GM18517 (cell line): ENCODE measurements at regions not wholly inside any gene's neighbourhood (a gene's known extent, or its start where the extent isn't known, plus 50 kb on each side); places are given as distances from the start of the nearest gene placed in this dataset.

ENCODE experiments used
- ATAC-seq: cut with Tn5 transposase; IDR thresholded peaks from one replicate; pipeline ENCODE4 v1.9.1; 2021; ENCODE audit warnings: mild to moderate bottlenecking, moderate library complexity; ENCODE audit not compliant: unreplicated experiment

DNA sequence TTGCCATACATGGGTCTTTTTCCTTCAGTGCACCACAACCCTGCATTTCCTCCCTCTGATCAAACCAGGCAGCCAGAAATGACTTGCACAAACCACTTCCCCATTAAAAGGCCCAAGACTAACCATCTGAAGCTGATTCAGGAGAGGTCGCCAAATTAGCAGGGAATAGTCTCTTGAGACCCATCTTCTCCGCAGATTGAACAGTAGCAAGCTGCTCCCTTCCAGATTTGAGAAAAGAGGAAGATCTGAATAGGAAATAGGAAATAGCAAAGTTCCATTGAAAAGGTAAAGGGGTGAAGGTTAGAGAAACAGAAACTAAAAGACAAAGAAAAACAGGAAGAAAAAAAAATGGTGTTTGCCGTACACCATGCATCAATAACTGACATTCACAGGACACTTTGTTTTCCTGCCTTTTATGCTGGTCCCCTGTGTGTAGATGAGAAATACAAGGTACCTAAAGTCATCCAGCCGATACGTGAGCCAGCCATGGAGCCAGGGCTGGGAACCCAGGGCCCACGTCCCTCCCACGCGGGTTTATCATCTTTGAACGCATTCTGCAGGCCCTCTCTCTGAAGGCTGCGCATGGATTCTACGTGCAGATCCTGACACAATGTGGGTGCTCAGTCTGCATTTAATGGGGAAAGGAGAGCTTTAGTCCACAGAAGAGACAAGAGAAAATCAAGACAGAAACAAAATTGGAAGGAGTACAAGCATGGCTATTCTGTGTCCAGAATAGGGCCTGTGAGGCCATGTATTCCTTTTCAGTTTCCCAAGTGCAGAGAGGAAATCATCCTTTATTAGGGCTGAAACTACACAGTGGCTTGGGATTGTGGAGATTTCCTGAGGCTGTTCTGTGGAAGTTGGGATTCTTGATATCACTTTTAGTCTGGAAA, 268.4 kb upstream of the NPVF start:
- peak; percentile 89 for ATAC-seq

DNA sequence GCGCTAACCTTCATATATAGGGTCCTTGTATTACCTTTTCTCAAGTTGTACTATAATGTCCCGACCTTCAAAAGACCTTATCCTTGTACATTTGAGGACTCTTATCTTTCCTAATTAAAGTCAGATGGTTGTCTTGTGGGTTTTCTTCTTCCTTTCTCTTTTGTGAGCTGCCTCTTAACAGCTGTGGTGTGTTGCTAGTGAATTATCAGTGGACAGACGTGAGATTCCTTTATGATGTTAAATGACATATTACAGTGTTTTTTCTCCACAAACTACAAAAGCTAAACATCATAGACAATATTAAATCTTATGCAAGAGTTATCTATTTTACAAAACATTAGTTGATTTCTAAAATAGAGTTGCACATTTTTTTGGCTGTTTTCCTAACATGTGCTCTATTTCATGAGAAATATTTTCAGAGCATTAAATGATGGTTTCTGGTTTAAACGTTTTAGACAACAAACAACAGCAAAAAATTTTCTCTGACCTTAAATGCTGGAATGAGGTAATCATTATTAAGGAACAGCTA, 272.2 kb upstream of the NPVF start:
- no peak for ATAC-seq

DNA sequence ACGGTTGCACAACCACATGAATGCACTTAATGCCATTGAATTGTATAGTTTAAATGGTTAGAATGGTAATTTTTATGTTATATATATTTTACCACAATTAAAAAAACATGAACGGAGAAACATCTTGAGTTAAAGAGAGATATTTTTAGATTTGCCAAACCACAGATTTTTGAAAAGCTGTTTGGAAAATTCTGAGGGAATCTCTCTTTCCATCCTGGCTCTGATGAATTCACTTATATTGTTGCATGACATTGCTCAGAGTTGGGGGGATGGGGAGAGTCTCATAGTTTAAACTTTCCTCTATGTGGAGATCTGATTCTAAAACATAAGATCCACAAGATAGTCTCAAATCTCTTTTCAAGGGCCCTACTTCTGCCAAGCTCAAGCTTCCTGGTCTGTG, 275.0 kb upstream of the NPVF start:
- ATAC-seq = no peak

DNA sequence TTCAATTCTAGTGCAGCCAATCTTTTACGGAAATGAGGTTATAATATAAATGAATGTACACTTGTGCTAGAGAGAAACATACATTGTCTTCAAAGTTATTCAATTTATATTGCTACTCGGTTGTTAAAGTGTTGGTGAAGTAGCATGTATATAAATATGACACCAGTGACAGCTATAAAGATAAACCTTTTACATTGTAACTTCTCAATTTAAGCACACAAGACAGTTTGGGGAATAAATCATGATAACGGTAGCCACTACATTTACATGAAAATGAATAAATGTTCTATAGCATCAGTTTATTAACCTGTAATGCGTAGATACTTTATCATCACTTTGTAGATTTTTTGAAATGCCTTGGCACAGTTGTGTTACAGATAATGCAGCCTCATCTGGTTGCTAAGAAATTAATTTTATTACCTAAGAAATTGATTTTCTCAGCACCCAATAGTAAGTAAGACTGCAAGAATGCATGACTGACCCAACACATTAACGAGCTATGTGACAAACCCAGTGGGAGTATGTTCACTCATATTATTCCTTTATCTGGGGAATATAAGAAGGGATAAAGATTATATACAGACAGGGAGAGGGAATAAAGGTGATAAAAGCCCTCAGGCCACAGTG, 283.9 kb upstream of the NPVF start:
- ATAC-seq = no peak

DNA sequence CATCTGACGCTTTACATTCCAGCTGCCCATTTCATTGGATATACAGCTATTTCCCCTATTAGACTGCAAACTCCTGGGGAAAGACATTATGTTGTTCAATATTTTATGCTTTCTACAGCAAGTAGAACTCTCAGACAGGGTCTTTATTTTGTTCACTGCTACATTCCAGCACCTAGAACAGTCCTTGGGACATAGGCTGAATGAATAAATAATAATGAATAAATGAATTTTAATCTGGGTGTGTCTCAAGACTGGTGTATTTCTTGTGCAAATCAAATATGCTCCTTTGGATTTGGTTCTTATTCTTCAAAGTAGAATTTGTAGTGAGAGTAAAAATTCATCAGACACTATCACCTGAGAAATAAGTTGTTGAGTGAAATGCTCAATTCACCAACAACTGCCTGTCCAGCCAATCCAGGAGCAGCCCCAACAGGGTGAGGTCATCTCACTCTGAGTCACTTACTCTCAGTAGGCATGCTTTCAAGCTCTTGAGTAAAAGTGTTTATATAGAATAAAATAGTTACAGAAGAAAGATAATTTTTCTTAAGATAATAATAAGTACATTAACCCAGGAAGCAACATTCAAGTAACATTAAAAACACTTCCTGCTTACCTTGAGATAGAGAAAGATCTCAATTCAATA, 287.5 kb upstream of the NPVF start:
- ATAC-seq = no peak

DNA sequence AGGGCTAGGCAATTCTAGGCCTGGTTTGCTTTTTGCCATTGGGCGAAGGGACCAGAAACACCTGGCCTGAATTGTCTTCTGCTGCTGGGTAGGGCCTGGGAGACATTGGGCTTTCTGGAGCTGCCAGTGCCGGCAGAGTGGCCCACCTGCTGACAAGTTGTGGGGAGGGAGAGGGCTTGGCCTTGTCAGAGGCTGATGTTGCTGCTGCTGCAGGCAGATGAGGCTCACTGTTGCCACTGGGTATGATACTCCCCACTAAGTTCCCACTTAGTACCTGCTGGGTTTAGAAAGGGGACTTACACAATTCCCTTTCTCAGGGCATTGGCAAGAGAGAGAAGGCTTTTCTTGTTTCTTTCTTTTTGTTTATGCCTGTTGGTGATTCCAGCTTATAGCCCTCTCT, 289.6 kb upstream of the NPVF start:
- no peak for ATAC-seq

DNA sequence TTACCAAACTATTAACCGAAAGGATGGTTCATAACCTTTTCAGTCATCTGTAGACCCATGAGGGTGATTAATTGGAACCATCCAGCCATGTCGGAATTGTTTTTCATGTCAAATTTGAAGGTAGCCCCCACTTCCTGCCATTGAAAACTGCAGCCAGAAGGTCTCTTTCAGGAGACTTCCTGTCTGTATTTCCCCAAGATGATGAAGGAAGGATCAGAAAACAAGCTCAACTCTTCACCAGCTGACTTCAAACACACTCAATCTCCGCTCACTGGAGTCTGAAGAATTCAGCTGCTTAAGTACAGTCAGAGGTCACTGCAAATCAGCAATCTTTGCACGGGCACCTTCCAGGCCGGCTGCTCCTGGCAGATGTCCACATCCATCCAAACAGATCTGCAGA, 291.7 kb upstream of the NPVF start:
- ATAC-seq = no peak

DNA sequence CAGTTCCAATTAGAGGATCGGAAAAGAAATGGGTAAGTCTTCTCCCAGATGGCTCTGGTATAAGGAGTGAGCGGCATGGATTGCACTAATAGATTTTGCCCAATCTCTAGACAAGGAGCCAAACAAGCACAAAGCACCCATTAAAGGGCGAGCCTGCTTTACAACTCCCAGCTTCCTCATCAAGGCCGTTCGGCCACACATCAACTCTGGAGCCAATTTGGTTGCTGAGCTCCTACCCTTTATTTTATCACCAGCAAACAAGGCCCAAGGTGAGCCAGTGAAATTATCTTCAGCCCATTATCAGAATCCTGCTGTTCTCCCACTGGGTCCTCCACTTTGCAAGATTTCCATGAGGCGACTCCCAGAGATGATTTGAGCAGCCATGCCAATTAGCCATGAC, 292.2 kb upstream of the NPVF start:
- no peak for ATAC-seq

DNA sequence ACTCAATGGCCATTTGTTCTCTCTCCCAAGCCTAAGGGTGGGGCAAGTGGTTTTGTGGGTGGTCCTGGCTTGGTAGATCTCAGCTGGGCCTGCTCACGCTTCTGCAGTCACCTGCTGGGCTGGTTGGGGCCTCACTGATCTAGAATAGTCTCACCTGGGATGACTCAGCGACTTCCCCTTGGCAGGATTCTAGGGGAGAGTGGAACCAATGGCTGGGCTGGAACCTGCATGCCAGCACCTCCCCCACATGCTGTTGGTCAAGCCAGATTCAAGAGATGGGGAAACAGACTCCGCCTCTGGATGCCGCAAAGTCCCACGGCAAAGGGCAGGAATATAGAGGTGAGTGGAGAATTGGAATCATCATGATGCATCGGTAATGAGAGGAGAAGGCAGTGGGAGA, 292.9 kb upstream of the NPVF start:
- ATAC-seq = no peak

DNA sequence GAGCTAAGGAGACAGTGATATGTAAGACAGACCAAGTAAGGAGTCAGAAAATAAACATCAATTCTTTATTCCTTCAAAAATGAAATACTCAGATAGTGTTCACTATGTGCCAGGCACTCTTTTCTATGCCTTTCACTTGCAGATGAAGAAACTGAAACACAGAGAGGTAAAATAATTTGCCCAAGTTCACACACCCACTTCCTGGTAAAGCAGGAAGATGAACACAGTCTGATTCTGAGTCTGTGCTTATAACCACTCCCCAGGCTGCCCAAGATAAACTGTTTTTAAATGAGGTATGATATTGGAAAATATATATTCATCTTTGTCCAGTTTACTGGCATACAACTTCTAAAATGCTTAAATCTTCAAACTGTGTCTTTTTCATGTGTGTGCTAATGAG, 294.4 kb upstream of the NPVF start:
- ATAC-seq = no peak

DNA sequence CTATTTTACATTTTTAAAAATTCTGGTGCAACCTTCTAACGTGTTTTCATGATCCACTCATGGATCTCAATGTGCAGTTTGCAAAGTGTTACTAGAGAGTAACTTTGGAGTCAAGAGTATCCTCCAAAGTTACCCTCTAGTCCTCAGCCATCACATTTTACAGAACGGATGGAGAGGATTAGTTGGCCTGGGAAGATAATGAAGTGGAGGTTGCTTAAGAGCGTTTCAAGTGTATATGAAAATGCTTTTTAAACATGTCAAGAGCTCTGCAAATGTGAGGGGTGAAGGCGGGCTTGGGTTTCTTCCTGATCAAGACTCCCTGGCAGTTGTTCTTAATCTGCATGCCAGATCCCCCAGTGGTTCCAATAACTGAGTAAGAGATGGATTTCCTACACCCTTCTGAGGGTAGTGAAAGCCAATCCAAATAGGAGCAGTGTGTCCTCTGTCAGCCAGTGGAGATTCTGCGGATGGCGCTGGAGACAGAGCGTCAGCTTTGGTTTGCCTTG, 299.4 kb upstream of the NPVF start:
- ATAC-seq = no peak

DNA sequence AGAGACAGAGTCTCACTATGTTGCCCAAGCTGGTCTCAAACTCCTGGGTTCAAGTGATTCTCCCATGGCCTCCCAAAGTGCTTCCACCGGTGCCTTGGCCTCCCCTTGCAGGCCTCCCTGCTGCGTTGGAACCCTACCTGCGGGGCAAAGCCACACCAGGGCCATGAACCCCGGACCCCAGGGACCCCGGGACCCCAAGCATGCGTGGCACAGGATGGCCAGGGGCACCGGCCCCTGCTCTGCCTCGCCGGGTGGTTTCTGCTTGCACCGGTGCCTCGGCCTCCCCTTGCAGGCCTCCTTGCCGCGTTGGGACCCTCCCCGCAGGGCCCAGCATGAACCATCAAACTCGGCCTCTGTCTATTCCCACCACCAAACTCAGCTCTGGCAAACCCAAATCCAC, 301.0 kb upstream of the NPVF start:
- no peak for ATAC-seq

DNA sequence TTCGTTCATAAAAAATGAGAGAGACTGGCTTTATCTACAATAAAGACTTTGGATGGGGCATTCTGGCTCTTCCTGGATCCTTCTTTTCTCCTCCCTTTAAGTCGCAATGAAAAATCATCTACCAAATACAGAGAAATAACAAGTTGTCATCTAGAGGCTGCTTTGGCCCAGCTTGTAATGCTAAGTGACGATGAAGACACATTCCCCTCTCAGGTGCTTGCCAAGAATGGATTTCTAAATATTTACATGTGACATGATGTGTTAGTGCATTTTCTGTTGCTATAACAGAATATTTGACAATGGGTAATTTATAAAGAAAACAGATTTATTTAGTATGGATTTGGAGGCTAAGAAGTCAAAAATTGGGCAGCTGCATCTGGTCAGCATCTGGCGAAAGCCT, 308.6 kb upstream of the NPVF start:
- ATAC-seq = no peak

DNA sequence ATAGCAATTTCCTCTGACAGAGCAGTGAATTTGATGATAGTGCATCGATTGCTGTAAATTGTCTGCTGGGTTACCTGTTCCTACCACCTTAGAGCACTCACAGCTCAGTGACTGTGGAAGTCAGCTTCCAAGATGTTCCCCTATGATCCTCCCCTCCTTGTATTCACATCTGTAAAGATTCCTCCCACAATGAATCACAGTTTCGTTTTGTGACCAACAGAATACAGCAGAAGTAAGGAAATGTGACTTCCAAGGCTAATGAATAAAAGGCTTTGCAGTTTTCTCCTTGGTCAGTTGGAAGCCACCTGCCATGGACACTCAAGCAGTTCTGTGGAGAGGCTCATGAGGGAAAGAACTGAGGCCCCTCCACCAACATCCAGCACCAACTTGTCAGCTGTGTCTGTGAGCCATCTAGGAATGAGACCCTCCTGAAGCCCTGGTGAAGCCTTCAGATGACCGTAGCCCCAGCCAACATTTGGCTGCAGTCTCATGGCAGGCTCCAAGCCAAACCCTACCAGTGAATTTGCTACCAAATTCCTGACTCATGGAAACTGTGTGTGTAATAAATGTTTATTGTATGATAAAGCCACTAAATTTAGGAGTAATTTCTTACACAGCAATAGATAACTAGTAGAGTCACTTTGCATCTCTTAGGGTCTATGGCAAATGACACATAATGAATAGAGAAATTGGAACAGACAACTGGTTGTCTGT, 309.5 kb upstream of the NPVF start:
- ATAC-seq = no peak

DNA sequence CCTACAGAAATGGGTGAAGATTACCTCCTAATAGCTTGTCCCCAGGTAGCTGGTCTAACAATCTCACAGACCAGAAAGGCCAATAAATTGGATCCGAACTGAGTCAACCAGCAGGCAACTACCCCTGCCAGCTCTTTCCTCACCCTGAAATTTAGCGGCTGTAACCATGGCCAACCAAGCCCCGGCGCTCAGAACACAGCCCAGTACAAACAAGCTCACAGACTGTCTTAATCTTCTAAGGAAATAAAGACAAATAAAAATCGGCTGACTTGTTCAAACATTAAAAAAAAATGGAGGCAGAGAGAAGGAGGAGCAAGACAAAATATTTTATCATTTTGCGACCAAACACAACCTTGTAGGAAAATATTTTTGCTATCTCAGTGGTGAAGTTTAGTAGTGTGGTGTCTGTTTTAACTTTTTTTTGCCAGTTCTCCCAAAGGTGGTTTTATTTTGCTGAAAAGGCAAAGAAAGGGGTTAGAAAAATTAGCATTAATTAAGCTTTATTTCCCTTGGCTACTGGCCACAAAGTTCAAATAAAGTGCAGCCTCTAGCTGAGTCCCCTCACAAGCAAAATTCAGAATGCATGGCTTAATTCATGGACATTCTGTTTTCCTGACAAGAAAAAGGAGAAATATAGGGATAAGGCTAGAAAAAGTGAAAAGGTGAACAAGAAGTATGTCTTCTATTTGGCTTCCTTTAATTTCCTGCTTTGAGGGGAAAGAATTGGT, 313.0 kb upstream of the NPVF start:
- no peak for ATAC-seq

DNA sequence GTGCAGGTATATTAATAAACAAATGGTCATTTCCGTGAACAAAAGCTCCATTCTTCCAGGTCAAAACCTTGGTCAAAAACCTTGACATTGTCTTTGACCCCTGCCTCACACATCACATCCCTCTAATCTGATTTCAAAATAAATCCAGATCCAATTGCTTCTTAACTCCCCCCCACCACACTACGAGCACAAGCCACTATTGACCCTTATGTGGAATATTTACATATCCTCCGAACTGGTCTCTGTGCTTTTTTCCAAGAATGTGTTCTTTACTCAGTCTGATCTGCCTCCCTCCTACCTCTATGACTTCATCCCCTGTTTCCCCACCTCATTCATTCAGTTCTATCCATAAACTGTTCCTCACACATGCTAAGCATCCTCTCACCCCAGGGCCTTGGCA, 313.6 kb upstream of the NPVF start:
- ATAC-seq = no peak

DNA sequence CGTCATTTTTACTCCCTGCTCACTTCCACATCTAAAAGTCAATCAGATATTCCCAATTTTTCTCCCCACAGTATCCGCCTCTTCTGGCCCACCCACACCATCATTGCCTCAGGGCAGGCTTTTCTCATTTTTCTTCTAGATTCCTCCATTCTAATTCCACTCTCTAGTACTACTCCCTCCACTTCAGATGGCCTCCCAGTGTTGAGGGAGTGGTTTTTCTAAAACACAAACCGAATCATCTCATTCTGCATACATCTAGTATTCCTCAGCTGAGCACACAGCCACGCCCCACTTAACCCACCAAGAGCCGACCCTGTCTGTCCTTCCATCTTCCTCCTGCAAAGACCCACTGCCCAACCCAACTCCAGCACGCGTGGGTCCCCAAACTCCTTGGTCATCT, 314.9 kb upstream of the NPVF start:
- no peak for ATAC-seq

DNA sequence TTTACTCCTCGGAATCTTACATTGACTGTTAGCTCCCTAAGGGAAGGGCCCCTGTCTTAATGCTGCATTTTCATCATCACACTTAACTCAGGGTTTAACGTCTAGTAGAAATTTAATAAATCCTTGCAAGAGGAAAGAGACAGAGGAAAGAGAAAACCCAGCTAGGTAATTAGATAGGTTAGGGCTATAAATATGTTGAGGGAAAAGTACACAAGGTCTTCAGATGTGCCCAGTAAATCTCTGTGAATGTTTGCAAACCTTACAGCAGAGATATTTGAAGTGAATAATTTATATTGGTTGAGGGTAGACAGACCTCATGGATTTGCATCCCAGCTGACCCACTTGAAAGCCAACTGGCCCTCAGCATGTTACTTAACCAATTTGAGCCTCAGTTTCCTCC, 315.5 kb upstream of the NPVF start:
- no peak for ATAC-seq

DNA sequence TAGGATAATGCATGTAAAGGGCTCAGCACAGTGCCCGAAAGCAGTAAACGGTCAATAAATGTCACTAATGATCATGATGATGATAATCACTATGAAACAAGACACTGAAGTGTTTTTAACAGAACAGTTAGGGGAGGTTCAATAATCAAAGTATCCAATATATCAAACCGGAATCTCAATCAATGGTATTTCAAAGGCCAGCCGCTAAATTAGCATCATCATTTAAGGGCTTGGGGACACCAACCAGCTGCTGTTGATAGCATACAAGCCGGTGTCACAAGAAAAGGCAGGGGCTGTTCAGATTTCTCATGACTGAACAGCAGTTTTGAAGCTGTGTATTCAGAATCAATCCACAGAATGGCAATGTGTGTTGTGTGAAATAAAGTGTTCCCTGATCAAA, 316.0 kb upstream of the NPVF start:
- no peak for ATAC-seq
